HG03439 (cell line): ENCODE measurements at regions not wholly inside any gene's neighbourhood (a gene's known extent, or its start where the extent isn't known, plus 50 kb on each side); places are given as distances from the start of the nearest gene placed in this dataset.

Source experiments
- ATAC-seq: cut with Tn5 transposase; IDR thresholded peaks from one replicate; pipeline ENCODE4 v1.9.1; 2021; ENCODE audit warnings: mild to moderate bottlenecking, moderate library complexity; ENCODE audit not compliant: unreplicated experiment

DNA sequence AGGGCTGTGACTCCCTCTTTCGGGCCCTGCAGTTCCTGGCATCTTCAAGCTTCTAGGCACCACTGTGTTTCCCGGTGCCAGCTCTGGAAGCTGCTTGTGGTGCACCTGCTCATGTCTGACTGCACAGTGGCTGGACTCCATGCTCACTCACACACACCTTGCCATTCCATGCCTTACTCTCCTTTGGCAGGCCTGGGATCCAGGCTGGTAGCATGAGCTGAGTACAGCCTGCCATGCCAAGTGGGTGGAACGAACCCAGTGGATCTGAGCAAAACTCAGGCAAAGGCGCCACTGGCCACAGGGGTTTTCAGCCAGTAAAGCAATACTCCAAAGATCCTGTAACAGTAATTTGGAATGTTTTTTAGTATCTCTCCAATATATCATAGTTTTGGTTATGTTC is 902.7 kb upstream of the USP15 start:
- no peak for ATAC-seq

DNA sequence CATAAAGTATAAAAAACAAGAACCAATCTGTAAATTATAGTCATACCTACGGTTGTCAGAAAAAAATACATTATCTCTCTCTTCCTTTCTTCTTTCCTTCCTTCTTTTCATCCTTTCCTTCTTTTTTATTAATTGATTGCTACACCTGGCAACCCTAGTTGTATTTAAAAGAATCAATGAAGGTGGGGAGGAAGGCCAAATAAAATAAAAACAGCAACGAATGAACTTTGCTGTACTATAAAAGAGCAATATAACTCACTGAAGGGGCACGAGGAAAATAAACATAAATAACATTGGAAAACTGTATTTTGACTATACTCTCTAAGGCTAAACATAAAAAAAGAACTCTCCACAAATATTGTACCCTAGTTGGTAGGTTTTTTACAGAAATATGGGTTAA is 898.2 kb upstream of the USP15 start:
- no peak for ATAC-seq

DNA sequence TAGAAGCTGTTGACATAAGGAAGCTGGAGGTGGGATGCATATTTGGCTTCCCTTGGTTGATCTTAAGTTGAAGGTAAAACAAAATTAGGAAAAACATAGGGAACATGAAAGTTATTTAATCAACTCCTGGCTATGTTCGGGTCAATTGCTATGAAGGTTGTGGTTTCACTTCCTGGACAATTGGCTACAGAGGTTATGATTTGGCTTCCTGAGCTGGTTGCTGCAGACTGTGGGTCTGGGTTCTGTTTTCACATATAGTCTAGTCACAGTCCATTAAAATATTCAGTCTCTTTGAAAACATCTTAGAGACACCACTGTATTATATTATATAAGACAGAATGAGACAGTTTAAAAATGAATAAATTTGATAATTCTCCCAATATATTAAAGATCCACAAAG is 895.2 kb upstream of the USP15 start:
- ATAC-seq, result no peak

DNA sequence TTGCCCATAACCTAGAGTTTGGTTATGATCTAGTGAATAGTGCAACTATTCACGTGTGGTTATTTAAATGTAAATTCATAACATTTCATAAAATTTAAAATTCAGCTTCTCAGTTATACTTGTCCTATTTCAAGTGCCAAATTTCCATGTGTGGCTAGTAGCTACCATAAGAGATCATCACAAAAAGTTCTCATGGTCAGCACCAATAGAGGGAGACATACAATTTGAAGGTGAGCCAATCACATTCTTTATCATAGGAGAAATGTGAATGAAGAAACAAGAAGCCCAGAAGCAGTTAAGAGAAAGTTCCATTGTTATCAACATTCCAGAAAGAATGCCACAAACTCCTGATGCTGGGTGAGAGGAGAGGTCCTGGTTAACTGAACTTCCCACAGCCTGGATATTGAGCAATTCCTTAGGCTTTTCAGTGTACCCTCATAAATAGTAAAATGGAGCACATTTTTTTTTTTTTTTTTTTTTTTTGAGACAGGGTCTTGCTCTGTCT is 892.9 kb upstream of the USP15 start:
- no peak for ATAC-seq

DNA sequence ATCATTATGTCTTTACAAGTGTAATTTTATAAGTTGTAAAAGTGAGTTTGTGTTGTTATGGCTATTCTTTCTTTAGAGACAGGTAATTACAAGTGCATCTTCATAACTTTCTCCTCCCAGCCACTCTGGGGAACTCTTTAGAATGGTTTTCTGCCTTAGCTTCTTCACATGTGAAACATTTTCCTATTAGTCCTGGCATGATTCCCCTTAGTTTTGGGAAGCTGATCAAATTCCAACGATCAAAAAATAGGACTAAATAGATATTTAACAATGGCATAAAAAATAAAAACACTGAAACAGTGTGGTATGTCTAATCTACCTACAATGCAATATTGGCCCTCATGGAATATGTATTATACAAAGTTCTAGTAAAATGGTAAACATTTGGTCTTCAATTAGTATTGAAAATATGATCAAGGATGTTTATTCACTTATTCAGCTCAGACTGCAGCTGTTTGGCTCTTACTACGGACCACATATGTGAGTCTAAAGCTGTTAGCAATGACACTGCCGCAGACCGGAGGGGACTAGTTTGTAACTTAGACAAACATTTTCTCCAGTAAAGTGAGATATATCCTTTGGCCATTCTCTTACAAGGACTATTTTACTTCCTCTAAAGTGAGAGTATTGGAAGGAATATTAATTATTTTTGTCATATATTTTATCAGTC is 890.8 kb upstream of the USP15 start:
- no peak for ATAC-seq

DNA sequence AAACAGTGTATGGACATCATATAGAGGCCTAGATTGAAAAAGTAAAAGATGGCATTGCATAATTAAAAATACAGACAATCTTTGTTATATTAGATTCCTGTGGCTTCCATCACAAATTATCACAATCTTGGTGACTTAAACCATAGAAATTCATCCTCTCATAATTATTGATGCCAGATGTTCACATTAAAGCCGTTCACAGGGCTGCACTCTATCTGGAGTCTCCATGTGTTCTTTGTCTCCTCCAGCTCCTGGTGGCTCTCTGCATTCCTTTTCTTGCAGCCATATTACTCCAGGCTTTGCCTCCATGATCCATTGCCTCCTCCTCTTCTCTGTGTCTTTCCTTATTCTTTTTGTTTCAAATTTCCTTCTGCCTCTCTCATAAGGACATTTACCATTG is 875.7 kb upstream of the USP15 start:
- no peak for ATAC-seq

DNA sequence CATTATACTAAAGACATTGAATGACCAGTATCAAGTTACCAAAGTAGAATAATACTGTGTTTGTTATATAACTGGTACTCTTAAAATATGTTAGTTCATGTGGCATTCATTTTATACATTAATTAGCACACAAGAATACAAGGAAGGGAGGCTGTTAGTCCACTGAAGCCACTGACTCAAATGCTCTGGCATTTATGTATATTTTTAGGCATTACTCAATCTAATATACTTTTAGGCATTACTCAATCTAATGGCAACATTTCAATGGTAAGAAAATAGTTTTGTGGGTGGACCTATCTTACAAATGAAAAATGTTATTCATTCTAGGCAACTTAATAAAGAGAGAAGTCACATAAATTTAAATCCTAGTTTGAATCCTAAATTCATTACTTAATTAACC is 874.4 kb upstream of the USP15 start:
- ATAC-seq, result no peak

DNA sequence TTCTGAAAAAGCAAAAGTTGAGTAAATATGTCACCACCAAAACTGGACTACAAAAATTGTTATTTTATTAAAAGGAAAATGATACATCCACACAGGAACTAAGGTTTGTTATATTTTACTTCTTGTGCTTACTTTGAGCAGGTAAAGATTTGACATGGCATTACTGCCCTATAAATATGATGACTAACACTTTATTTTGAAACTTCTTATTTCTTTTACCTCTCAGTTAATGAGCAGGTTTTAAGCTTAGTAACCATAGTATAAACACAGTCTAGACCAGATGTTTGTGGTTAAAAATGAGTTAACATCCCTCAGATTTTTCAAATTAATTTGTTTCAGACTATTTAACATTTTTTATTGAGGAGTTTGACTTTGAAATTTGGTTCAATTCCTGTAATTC is 862.5 kb upstream of the USP15 start:
- no peak for ATAC-seq

DNA sequence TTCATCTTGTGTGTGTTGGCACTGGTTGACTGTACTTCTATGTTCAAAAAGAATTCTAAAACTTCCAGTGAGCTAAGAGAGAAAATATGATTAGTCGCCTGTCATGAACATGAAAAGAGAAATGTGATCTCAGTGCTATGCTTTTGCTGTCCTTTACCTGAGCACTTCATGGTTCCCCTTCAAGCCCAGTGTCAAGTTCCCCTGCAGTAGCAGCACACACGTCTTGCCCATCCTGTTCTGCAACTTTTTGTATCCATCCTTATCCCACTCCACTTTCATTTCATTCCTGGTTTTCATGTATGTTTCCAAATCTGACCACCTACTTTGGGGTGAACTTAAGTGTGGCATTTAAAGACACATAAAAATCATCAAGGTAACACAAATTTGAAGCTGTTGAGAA is 848.0 kb upstream of the USP15 start:
- no peak for ATAC-seq

DNA sequence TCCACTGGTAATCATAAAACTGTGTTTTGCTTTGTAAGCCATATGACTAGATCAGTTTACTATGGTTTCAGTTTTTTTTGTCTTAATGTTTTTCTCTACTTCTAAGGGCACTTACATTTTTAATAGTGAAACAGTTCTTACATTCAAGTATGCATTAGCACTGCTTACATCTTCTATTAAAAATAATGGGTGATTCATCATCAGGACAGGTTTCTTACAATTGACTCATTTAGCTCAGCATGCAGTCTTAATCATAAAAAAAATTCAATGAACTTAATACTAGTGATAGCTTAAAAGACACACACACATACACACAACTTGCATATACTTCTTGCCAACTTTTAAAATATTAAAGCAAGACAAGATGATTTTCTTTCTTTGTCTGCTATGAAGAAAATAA is 845.7 kb upstream of the USP15 start:
- no peak for ATAC-seq

DNA sequence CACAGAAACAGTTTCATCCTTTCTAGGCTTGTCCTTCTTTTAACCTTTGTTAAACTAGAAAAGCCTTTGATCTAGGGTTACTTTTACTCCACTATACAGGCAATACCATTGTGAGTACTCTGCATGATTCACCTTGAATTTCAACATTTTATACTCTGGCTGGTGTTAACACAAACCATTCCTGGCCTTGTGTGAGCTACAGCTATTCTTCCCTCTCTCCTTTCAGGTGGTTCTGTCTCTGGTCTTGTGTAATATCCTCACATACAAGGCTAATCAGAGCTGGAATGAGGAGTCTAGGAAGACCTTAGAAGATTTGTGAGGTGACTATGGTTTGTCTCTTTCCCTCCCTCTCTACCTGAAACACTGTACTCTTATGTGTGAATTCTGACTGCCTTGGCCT is 837.4 kb upstream of the USP15 start:
- no peak for ATAC-seq

DNA sequence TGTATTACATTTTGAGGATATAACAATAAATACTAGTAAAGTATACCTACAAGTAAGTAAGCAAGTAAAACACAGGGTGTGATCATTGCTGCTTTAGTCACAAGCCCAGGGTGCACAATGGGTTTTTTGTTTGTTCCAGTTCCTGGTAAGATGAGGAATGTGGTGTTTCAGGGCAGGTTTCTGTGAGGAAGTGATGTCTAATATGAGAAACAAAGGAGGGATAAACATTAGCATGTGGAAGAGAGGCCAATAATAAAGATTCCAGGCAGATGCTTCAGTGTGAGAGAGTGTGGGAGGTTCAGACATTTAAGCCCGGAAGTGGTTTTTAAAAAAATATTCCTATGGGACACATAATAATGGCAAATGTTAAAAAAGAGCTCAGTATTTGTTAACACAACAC is 808.1 kb upstream of the USP15 start:
- no peak for ATAC-seq

DNA sequence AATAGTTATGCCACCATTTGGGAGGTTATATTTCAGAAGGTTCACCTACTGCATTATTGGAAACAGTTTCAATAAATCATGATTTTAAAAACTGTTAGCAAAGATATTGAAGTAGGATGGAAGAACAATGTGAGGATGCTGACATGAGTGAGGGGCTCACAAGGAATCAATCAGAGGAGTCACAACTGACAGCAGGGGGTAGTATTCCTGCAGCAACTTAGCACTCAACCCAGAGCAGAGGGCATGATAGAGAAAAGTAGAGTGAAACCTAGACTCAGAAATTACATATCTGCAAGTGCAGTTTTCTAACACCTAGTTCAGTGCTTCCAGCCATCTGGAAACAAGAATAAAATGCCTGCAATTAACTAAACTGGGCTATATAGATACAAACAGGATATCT is 772.5 kb upstream of the USP15 start:
- ATAC-seq, result no peak

DNA sequence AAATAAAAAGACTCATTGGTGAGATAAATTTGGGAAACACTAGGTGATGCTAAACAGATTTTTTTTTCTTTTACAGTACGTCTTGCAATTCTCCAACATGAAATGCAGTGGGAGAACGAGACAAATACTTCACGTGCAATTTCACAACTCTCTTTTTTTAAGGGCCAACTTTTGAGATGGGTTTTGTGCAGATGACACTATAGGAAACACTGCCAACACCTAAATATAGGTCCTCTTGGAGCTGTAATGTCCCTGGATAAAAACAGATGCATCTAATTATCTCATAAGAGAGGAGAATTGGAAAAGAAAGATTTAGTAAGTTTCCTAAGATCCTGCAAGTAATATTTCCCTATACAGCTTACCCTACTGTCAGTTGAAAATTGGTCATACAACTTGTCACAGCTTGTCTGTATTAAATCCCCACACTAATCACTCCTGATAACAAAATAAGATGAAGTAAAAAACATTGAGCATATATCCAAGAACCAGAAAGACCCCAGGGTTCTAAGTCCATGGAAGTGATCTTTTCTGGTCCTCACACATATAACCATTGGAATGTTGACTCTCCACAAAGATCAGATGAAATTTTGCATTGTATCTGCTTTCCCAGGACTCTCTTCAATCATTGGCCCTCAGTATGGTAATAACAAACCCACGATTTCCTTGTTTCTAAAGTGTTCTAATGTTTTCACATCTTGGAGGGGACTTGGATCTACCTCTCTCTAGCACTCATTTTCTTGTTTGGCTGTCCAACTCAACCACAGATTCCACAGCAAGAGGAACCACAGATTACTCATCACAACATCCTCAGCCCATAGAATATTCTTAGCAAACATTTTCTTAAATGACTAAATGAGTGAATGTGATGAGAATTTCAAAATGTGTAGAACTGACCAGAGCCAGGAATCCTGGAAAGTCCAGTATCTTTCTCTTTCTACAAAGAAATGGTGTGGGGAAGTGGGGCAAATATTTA is 769.4 kb upstream of the USP15 start:
- no peak for ATAC-seq

DNA sequence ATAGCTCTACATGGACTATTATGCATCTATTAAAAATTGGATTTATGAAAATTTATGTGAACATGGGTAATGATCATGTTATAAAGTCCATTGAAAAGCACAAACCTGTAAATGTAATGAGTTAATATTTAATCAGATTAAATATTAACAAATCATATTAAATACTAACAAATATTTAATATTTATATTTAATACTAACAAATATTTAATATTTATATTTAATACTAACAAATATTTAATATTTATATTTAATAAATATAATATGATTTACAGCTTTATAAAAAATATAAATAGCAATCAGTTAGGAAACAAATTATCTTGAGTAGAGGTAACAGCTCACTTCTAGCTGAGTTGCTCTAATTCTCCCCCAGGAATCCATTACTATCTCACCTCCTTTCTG is 758.0 kb upstream of the USP15 start:
- no peak for ATAC-seq

DNA sequence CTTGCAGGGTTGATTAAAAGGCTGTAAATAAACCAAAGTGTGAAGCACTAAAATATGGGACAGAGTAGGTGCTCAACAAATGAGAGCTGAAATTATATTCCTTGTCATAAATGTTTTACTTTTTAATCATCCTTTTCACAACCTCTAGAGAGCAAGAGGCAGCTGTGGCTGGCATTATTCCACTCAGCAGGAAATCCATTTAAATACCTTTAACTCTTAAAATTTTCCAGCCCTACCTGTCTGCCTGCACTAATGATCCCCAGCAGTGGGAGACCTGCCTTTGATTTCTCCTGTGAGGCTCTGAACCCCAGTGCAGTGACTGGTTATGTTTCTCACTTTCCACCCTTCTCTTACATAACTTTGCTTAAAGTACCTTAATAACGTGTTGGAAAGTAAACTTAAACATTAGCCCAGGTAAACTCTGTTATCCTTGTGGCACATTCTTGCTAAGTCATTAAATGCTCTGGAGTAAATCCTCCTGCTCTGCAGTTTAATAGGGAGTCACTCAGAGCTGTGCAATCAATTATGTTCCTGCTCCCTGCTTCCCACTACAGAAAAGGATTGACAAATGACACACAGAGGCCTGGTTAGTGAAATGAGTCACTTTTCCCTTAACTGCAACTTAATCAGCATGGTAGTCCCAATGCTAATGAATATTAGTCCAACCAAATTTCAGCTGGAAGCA is 755.7 kb upstream of the USP15 start:
- no peak for ATAC-seq

DNA sequence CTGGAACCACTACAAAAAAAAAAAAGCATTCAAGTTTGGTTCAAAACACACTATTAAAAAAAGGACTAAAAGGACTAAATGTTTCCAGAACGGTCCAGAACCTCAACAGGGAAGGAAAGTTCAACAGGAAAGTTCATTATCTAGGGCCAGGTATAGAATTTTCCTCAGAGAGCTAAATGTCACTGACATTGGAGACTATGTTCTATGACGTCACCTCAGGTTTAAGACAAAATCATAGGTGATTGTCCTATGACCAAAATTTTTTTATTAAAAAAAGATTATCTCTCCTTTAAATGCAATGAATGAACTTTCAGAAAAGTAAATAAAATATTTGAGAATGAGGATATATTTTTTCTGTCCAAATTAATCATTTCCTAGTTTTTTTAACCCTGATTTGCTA is 746.7 kb upstream of the USP15 start:
- ATAC-seq, result no peak

DNA sequence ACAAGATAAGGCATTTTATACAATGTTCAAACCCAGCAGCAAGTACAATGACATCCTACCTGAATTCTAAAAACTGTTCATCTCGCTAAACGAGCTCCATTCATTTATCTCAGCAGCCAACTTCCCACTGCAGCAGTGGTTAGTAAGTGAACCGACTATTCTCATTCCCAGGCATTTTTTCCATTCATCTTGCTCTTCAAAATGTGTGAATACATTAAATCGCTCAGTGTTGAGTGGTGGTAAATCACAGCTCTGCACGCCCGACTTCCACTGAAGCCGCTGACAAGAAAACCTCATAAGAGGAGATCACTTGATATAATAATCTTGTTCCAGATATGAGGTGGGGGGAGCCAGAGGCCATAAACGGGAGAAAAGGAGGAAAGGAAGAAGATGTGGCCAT is 746.2 kb upstream of the USP15 start:
- ATAC-seq, result no peak

DNA sequence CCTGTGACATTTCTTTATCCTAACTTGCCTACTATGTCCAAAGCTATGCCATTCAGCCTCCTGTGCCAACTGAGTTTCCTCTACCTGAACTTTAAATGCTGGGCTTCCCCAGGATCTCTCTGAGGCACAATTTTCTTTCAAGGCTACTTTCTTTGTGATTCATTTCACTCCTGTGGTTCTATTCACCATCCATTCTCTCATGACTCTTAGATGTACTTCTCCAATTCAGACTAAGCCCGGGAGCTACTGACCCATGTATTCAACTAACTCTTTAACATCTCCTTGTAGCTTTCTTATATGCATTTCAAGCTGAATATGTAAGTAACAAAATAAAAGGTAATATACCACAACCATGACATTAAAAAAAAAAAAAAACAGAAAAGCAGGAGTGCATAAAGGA is 738.9 kb upstream of the USP15 start:
- ATAC-seq, result no peak

DNA sequence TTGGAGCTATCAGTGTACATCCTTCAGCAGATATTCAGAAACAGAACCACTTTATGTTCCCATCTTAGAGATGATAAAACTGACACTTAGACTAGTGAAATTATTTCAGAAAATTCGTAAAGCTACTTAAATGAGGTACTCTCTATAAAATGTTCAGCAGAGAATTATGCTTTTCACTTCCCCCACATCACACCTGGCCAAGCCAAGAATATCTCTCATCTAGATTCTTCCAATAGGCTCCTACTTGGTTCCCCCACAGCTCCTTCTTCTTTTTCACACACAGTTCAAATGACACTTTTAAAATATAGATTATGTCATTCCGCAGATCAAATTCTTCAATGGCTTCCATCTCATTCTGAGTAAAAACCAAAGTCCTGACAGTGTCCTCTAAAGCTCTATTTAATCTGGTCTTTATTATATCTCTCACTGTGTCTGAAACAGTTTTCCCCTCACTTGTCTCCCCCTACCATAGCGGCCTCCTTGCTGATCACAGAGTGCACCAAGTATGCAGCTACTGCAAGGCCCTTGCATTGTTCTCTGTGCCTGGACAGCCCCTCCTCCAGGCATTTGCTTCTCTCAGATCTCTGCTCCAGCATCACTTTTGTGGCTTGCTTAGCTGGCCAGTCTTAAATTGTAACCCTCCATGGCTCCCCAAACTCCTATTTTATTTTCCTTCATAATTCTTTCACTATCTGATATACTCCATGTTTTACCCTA is 736.8 kb upstream of the USP15 start:
- no peak for ATAC-seq

DNA sequence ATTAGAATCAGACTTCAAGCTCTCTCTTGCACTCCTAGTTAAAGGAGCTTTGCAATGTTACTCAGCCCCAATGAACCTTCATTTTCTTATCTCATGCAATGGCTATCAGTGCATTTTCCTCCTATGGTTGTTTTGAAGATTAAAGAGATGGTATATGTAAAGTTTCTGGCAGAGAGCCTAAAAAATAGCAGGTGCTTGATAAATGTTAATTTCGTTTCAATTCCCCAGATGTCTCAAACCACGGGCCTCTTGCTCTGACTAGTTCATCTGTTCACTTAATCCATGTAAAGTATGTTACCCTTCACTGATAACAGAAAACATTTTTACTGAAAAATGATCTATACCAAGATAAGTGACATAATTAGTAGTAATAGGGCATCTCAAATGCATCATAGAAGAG is 735.4 kb upstream of the USP15 start:
- no peak for ATAC-seq
